NCI-H446 (cell line): ENCODE measurements at regions not wholly inside any gene's neighbourhood (a gene's known extent, or its start where the extent isn't known, plus 50 kb on each side); places are given as distances from the start of the nearest gene placed in this dataset.
A peak's percentile ranks its signal among the peaks of the same experiment; 100 is the strongest.
"Not testable (repeated sequence)": the region's sequence is repeated elsewhere in the genome, so short reads cannot be mapped to it uniquely, and the experiment has no call there.

Experiments
- DNase-seq, 2 experiments: peaks; one replicate each; lab custom pipeline; 2025; lab: John Stamatoyannopoulos, UW

DNA sequence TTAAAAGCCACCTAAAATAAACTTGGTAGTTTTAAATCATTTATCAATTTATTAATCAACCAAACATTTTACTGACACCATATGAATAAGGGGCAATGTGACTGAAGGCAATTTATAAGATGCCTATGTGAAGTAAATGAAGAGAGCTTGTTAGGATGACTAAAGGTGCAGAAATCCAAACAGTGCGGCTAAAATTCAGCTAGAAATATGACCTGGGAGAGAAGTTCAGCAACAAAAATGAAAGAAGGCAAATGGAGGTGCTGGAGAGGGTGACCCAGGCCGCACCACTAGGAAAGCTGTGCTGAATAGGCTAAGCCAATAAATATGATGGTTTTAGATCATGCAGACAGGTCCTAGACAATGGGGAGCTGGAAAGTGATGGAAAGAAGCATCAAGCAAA, 403.7 kb downstream of the BTG1 start:
- no peak for DNase-seq

DNA sequence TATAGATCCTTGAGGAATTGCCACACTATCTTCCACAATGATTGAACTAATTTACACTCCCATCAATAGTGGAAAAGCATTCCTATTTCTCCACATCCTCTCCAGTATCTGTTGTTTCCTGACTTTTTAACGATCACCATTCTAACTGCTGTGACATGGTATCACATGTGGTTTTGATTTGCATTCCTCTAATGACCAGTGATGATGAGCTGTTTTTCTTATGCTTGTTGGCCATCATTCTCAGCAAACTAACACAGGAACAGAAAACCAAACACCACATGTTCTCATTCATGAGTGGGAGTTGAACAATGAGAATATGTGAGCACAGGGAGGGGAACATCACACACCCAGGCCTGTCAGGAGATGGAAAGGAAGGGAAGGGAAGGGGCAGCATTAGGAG, 411.8 kb downstream of the BTG1 start:
- DNase-seq, result not testable (repeated sequence)

DNA sequence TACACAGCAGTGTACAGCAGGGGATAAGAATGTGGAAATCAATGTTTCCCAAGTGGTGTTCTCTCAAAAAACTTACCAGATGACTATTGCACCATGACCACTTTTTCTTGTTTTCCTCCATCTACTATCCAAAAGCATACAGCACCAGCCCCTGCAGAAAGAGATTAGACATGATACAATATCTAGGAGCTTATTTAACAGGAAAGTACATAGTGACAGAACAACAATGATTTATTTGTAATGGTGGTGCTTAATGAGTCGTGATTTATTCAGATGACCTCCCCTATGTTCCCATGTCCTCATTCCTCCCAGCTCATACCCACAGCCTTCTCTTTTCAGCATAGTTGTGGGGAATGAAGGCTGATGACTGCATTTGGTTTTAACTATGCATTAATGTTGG, 413.6 kb downstream of the BTG1 start:
- DNase-seq, result no peak

GRCh38 chr12:91729543-91729942, 416.1 kb downstream of the BTG1 start:
- no peak for DNase-seq

GRCh38 chr12:91723191-91723590, 422.5 kb downstream of the BTG1 start:
- DNase-seq, result no peak

- no peak for DNase-seq
These were observed 423.6 kb downstream of the BTG1 start for GRCh38 chr12:91722072-91722471.

- DNase-seq, result no peak
These were observed 424.6 kb downstream of the BTG1 start for GRCh38 chr12:91721023-91721422.

DNA sequence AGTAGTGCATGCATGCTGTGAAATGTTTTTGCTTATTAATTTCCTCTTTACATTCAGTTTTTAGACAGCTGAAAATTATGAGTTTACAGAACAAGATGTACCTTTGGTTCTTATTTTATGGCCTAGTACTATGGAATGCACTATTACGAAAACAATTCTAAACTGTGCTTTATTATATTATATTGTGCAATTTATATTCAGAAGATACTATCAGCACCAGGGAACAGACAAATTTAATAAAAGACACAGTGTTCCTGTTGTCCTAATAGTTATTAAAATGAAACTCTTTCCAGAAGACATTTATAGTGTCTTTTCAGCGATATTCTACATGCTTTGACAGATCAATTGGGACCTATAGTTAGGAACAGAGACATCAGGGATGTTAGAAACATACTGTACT, 427.3 kb downstream of the BTG1 start:
- no peak for DNase-seq

GRCh38 chr12:91717804-91718203, 427.8 kb downstream of the BTG1 start:
- DNase-seq, result no peak

DNA sequence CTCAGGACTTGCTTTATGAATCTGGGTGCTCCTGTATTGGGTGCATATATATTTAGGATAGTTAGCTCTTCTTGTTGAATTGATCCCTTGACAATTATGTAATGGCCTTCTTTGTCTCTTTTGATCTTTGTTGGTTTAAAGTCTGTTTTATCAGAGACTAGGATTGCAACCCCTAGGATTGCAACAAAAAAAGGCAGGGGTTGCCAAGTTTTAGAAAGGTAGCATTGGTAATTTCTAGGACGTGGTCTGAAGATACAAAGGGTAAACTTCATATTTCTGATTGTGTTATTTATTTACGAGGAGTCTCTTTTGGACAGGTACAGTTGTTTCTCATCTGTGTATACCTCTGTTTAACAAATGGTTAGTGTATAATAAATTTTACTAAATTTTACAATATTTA, 433.7 kb downstream of the BTG1 start:
- DNase-seq, result not testable (repeated sequence)

- DNase-seq, result no peak
These were observed 439.2 kb downstream of the BTG1 start for GRCh38 chr12:91706466-91706865.

DNA sequence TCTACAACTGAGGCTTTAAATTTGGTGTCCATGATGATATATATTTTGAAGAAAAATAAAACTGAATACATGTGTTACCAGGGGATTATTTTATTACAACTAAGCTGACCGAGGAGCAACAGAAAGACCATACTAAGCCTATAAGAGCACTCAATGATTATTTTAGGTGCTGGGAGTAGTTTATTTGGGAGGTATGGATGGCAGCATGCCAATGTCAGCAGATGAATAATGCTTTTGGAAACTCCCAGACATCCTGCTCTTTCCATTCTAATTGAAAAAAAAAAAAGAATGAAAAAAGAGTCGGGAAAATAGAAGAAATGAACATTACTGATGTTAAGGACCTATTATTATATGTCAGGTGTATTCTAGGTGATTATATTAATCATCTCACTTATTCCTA, 441.2 kb downstream of the BTG1 start:
- peak; percentile 18 to 30 for DNase-seq

- DNase-seq, result no peak
These were observed 442.0 kb downstream of the BTG1 start for GRCh38 chr12:91703491-91704283.

- no peak for DNase-seq
These were observed 442.7 kb downstream of the BTG1 start for GRCh38 chr12:91702843-91703425.

GRCh38 chr12:91695964-91696363, 449.7 kb downstream of the BTG1 start:
- DNase-seq, result no peak

- DNase-seq, result not testable (repeated sequence)
These were observed 450.2 kb downstream of the BTG1 start for GRCh38 chr12:91695406-91695805.

- DNase-seq, result no peak
These were observed 455.1 kb downstream of the BTG1 start for GRCh38 chr12:91690531-91690930.

DNA sequence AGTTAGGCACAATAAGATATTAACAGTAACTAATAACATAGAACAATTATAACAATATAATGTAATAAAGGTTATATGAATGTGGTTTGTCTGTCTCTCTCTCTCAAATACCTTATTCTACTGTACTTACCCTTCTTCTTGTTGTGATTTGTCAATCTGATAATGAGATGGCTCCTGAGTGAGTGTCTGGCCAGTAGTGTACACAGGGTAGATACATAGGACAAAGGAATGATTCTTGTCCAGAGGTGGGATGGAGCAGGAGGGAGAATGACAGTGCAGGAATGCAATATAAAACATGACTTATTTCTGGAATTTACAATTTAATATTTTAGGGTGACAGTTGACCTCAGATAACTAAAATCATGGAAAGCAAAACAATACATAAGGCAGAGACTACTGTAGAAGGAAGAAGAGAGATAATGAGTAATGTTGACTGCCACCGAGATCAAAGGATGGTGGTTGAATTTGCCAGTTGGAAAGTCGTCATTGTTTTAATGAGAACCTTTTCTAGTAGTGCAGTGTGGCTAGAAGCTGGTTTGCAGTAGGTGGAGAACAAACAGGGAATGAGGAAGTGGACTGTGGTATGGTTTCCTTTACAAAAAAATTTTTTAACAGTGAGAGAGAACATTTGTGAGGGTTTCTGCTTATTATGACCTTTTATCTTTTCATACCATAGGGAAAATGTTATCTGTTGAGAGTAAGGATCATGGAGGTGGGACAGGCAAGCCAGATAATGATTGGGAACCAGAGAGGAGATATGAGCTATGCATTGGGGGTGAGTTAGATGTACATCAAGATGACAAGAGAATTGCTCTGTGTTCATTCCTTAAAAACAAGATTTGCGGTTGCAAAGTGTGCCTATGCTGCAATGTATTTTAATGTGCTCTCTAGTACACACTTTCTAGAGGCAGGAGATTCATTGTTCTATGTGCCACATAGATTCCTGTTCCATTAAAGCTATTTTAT, 458.3 kb downstream of the BTG1 start:
- no peak for DNase-seq

GRCh38 chr12:91685917-91686316, 459.7 kb downstream of the BTG1 start:
- no peak for DNase-seq

- no peak for DNase-seq
These were observed 463.9 kb downstream of the BTG1 start for GRCh38 chr12:91681751-91682150.

DNA sequence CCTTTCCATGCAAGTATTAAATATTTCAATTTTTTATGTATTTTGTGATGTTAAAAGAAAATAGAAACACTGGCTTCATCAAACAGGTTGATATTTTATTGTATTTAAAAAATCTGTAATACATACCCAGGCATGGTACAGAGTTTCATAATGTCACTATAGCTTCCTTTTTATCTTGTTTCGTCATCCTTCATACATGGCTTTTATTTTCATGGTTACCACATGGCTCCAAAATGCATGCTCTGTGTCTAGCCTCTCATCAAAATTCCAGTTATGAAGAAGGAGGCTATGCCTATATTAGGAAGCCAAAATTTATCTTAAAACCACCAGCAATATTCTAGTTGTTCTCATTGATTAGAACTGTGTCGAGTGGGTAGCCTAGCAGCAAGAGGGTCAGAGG, 464.8 kb downstream of the BTG1 start:
- no peak for DNase-seq

GRCh38 chr12:91677556-91677955, 468.1 kb downstream of the BTG1 start:
- no peak for DNase-seq

DNA sequence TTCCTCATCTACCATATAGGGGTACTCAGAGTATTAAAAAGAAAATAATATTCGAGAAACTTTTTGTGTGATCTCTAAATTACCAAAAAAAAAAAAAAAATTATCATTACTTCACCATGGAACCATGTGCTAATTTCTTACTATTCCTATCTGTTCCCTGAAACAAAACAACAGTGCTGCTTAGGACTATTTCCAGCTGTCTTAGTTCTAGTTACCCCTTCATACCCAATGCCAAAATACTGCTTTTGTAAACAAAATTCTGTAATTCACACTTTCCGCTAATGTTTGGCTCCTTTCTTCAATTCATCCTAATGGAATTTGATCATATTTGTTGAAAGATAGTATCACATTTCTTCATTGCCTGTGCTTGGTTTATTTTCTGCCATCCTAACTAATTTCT, 470.2 kb downstream of the BTG1 start:
- DNase-seq, result no peak
